GM18502 (cell line): ENCODE measurements at regions not wholly inside any gene's neighbourhood (a gene's known extent, or its start where the extent isn't known, plus 50 kb on each side); places are given as distances from the start of the nearest gene placed in this dataset.
"Not testable (repeated sequence)": the region's sequence is repeated elsewhere in the genome, so short reads cannot be mapped to it uniquely, and the experiment has no call there.

Experiments
- ATAC-seq: cut with Tn5 transposase; IDR thresholded peaks from one replicate; pipeline ENCODE4 v1.9.1; 2021; ENCODE audit warnings: mild to moderate bottlenecking; ENCODE audit not compliant: unreplicated experiment, poor library complexity

DNA sequence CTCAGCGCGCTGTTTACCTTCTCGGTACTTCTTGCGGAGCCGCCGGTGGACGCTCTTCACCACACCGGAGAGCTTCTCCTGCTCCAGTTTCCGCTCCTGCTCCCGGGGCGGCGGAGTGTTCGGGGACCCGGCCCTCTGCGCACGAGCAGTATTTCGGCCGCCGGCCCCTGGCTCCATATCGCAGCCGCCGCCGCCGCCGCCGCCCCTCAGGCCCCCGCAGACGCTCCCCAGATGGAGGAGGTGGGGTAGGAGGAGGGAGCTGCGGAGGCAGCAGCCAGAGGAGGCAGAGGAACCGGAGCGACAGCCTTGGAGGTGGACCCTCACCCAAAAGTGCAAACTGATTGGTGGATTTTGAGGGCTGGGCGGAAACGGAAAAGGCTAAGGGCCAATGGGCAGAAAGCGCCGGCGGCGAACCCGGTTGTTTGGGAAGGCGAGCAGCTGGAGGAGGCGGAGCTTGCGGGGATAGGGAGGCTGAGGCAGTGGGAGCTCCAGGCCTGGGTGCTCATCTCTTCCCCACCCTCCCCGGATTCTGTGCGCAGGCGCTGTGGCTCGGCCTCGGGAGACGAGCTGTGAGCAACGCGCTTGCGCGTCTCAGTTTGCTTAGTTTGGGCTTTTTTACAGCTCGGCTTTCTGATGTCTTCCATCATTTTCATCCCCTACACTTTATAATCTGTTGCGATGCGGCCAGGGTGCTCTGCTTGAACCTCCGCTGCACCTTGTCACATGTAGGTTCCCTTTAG lies 146.9 kb downstream of the GPR85 start:
- peak; percentile 97 for ATAC-seq

DNA sequence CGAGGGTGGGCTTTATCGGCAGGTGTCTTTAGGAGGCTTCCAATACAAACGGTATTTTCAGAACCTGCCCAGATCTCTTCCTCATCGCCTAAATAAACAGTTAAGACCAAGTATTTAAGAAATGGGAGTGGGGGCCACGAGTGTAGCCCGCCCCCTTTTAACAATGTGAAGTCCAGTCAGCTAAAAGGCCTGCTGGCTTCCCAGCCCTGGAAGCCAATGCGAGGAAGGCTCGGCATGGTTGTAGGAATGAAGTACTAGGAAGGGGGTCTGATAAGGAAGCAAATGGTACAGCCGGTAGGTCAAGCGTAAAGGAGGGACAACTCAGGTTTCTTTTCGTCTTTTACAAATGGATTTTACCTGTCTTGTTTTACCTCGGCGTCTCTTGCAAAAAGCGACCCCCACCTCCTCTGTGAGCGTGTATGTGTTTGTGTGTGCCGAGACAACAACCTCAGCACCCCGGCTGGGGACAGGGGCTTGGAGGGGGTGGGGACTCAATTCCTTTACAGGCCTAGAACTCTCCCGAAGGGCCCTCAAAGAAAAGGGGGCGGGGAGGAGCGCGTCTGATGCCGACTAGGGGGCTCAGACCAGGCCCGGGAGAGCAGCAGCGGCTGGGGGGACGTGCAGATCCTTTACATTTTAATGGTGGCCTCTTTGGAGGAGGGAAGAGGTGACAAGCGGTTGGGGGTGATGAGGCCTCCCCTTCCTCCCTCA lies 147.6 kb downstream of the GPR85 start:
- ATAC-seq = no peak

DNA sequence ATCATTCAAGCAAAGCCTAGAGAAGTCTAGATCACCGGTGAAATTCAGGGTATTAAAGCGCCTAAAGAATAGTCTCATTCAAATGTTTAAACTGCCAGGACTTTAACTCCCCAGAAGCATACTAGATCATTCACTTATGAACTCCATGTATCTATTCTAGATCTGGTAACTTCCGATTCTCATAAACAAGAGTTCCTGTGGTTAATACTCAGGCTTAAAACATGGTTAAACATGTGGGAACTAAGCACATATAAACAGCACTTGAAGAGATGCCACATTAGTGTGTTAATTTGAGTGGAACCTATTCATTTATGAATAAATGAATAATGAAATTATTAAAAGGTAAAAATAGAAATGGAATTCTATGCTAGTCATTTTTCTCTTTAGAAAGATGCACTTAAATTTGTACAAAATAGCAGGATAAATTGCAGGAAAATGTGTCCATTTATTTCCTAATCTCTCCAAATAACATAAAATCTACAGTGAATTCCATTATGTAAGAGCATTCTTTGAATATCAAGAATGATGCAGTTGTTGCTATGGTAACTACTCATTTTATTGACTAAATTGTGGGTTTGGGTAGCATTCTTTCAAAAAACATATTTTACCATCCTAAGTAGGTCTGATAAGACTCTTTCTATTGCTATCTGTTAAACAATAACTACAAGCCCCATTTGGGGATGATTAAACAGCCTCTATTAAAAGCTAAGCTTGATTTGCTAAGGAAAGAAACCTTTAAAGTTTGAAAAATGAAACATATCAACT lies 147.6 kb upstream of the TMEM168 start:
- ATAC-seq = no peak

DNA sequence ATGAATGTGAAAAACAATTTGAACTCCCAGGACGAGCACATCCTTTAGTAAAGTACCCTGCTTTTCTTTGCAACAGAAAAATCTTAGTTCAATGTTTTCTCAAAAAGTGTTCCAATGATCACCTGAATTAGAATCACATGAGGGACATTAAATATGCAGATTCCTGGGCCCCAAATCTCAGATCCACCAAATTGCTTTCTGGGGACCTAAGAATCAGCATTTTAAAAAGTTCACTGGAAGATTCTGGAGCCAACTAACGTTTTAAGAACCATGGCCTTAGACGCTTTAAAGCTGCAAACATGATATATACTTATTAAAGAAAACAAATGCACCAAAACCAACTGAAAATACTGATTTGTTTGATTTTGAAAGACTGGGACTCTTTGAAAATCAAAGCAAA lies 143.4 kb upstream of the TMEM168 start:
- no peak for ATAC-seq

DNA sequence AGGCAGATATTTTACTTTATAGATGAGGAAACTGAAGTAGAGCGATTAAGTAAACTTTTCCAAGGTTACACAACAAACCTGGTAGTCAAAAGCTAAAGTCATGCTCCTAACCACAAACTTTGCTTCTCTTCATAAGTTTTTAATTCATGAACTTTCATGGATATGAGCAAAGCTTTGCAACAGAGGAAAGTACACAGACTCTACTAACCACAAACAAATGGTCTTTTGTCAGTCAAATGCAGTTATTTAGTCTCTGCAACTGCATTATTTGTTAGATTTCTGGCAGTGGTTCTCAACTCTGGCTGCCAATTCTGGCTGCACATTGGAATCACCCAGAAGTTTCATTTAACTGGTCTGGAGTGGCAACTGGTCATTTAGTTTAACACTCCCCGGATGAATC lies 140.6 kb upstream of the TMEM168 start:
- ATAC-seq = no peak

DNA sequence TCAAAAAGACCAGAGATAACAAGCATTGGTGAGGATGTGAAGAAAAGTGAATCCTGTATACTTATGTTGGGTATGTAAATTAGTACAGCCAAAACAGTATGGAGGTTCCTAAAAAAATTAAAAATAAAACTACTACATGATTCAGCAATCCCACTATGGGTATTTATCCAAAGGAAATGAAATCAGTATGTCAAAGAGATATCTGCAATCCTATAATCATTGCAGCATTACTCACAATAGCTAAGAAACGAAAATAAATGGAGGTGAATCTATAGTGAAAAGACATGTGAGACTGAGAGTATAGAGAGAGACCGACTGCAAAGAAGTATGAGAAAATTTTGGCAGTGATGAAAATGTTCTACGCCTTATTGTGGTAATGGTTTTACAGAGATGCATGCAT lies 139.2 kb upstream of the TMEM168 start:
- no peak for ATAC-seq

DNA sequence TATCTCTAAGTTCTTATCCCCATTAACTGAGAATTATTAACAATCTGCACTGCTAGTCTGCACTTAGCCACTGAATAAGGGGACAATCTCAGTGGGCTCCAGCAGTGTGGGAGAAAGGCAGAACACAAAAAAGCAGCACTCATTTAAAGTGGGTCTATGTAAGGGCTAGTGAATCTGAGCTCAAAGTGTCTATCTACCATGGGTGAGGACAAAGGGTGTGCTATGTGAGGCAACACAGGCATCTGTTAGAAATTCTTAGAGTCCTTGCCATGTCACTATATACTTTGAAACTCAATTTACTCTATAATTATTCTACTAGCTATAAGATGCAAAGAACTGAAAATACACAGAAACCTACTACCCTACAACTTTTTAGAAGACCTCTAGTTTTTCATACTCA lies 135.8 kb upstream of the TMEM168 start:
- ATAC-seq = no peak

DNA sequence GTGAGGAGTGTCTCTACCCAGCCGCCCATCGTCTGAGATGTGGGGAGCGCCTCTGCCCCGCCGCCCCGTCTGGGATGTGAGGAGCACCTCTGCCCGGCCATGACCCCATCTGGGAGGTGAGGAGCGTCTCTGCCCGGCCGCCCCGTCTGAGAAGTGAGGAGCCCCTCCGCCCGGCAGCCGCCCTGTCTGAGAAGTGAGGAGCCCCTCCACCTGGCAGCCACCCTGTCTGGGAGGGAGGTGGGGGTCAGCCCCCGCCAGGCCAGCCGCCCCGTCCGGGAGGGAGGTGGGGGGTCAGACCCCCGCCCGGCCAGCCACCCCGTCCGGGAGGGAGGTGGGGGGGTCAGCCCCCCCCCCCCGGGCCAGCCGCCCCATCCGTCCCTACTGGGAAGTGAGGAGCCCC lies 132.4 kb upstream of the TMEM168 start:
- ATAC-seq = not testable (repeated sequence)

DNA sequence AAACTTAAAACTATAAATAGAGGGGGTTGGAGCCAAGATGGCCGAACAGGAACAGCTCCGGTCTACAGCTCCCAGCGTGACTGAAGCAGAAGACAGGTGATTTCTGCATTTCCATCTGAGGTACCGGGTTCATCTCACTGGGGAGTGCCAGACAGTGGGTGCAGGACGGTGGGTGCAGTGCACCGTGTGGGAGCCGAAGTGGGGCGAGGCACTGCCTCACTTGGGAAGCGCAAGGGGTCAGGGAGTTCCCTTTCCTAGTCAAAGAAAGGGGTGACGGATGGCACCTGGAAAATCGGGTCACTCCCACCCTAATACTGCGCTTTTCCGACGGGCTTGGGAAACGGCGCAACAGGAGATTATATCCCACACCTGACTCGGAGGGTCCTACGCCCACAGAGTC lies 126.2 kb upstream of the TMEM168 start:
- not testable (repeated sequence) for ATAC-seq

DNA sequence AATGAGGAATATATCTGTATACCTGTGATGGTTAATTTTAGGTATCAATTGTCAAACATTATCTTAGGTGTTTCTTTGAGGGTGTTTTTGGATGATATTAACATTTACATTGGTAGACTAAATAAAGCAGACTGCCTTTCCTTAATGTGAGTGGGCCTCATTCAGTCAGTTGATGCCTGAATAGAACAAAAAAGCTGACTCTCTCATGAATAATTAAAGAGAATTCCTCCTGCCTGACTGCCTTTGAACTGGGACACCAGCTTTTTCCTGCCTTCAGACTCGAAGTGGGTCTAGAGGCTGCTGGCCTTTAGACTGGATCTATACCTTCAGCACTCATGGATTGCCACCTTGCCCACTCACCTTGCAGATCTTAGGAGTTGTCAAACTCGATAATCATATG lies 117.9 kb upstream of the TMEM168 start:
- no peak for ATAC-seq

DNA sequence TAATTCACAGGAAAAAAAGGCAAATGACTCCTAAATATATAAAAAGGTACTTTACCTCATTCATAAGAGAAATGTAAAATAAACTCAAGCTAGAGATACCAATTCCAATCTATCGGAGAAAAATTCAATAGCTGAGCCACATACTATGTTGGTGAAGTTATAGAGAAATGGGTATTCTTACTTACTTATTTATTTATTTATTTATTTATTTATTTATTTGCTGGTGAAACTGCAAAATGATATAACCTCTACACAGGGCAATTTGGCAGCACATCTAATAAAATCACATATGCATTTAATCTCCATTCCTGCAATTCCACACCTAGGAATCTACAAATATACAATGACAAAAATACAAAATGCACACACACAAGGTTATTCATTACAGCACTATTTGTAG lies 117.5 kb upstream of the TMEM168 start:
- ATAC-seq = no peak

DNA sequence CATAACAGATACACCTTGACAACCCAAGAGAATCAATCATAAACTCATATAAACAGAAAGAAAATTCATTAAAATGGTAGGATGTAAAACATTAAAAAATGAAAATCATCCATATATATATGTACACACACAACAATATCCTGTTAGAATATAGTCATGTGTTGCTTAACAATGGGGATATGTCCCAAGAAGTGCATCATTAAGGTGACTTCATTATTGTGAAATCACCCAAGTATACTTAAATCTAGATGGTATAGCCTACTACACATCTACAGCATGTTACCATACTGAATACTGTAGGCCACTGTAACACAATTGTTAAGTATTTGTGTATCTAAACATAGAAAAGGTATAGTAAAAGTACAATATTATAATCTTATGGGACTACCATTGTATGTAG lies 115.8 kb upstream of the TMEM168 start:
- ATAC-seq = no peak

DNA sequence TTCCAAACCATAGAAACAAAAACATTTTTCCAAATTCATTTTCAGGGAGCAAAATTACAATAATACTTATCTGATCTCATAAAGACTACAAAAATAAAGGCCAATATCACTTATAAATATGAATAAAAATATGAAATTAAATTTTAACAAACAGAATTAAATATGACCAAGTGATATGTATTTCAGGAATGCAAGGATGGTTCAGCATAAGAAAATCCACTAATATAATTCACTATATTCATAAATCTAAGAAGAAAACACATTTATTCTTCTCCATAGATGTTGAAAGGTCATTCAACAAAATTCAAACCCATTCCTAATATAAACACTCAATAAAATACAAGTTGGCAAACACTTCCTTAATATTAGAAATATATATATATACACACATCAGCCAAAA lies 115.2 kb upstream of the TMEM168 start:
- ATAC-seq = no peak

DNA sequence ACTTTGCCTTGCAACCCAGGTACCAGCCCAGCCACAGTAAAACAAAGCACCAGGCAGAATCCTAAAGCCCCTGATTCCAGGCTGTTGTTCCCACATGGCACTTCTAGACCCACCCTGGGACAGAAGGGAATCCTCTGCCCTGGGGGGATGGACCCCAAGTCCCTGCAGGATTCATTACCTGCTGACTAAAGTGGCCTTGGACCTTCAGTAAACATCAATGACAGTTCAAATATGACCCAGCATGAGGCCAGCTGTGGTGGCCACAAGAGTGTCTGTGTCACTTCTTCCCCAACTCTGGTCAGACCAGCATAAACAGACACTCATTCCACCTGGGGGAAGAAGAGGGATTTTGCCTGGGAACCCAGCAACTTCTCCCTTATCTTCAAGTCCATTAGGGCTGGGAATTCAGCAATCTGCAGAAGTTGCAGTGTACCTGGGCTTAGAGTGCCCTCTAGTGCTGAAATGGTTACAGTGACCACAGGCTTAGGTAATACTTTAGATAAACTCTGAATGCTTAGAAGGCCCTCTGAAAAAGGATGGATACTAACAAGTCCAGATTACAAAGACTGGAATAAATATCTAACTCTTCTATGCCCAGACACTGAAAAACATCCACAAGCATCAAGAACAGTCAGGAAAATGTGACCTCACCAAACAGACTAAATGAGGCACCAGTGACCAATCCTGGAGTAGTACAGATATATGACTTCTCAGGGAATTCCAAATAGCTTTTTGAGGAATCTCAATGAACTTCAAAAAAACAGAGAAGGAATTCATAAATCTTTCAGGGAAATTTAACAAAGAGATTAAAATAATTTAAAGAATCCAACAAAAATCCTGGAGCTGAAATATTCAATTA lies 108.5 kb upstream of the TMEM168 start:
- ATAC-seq = peak; percentile 92

DNA sequence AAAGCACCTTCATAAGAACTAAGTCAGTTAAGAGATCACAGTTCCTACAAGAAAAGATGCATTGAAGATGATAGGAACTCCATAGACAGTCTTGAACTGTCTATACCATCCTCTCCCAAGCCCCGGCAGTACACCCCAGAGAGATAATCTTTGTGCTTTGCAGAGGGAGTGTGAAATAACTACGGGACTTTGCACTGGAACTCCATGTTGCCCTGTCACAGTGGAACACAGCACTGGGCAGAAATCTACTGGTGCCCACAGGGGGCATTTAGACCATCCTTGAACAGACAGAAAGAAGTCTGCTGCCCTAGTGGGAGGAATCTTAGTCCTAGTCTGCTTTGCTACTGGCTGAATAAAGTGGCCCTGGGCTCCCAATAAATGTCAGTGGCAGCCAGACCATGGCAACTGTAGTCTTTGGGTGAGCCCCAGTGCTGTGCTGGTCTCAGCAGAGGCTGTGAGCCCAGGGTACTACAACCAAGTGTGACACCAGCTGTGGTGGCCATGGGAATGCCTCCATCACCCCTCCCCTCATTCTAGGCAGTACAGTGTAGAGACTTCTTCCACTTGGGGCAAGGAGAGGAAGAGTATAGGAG lies 107.7 kb upstream of the TMEM168 start:
- no peak for ATAC-seq

DNA sequence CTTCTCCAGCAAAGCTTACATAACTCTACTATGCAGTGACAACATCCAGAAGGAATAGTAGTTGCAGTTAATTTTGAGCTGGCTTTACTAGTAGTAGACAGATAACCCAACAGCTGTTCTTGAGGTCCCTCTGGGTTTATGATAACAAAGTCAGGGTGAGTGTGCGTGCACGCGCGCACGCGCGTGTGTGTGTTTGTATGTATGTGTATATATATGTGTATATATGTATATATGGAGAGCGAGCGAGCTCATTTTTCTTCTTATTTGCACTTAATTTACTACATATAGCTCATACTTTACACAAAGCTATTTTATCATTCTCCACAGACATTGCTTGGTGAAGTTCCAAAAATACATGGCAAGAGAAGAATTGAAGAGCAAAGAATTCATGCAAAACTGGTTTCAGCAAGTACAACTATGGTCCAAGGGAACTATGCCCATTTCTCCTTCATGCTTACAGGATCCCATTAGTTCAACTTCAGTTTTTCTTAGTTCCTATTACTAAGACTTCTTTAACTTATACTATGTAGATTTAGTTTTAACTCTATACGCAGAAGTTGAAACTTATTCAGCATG lies 105.9 kb upstream of the TMEM168 start:
- ATAC-seq = no peak

DNA sequence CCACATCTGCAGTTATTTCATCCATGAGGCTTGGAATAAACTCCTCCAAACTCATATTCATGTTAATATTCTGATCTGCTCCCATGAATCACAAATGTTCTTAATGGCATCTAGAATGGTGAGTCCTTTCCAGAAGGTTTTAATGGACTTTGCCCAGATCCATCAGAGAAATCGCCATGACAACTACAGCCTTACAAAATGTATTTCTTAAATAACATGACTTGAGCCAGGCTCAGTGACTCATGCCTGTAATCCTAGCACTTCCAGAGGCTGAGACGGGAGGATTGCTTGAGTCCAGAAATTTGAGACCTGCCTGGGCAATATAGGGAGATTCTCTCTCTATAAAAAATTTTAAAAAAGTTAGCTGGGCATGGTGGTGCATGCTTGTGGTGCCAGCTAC lies 102.1 kb upstream of the TMEM168 start:
- no peak for ATAC-seq

DNA sequence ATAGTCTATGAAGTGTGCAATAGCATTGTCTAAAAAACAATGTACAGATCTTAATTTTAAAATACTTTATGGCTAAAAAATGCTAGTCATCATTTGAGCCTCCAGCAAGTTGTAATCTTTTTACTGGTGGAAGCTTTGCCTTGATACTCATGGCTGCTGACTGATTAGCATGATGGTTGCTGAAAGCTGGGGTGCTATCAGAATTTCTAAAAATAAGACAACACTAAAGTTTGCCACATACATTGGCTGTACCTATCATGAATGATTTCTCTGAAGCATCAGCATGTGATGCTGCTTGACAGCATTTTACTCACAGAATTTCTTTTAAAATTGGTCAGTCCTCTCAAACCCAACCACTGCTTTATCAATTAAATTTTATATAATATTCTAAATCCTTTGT lies 101.5 kb upstream of the TMEM168 start:
- ATAC-seq = no peak

DNA sequence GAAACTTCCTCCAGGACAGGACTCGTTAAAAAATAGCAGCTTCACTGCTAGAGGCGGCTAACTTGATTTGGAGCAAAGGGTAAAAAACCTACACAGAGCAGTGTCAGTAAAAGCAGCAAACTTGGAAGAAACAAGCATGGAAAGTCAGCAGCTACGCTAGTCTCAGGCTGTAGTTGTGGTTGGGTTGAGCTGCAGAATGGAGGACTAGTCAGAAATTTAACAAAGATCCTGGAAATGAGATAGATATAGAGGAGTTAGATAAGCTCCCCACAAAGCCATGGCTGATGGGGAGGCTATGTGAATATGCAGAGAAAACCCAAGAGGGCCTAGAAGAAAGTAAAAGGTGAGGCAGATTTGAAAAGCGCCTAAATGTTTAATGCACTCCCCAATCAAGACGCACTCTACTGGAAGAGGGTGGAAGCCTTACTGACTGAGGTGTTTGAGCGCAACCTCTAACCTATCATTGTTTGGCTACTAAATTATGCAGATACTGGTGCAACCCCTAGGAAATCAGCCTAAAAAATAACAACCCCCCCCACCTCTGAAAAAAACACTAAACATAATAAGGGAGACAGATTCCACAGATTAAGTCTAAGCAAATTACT lies 99.7 kb upstream of the TMEM168 start:
- no peak for ATAC-seq
